Choroid plexus epithelial cell (primary cell): ENCODE measurements at regions not wholly inside any gene's neighbourhood (a gene's known extent, or its start where the extent isn't known, plus 50 kb on each side); places are given as distances from the start of the nearest gene placed in this dataset.

Experiments
- DNase-seq: peaks from one replicate; pipeline ENCODE4 v3.0.0-alpha.2; 2010; ENCODE audit warnings: low read depth
- H3K4me3 ChIP-seq: 2 replicates; pipeline ENCODE4 v1.5.1; 2011; ENCODE audit warnings: low read depth, mild to moderate bottlenecking, control low read depth, low read length, moderate library complexity
- CTCF ChIP-seq: conservative IDR thresholded peaks from 2 replicates; pipeline ENCODE4 v1.5.1; 2011; ENCODE audit warnings: low read depth, mild to moderate bottlenecking, control low read depth, inconsistent platforms, low read length, moderate library complexity

GRCh38 chr10:78588194-78588811, 480.5 kb upstream of the ZMIZ1 start:
- no peak overlapping the region for H3K4me3 ChIP-seq
- DNase-seq: peak; percentile 7
- TF ChIP-seq CTCF: no peak

DNA sequence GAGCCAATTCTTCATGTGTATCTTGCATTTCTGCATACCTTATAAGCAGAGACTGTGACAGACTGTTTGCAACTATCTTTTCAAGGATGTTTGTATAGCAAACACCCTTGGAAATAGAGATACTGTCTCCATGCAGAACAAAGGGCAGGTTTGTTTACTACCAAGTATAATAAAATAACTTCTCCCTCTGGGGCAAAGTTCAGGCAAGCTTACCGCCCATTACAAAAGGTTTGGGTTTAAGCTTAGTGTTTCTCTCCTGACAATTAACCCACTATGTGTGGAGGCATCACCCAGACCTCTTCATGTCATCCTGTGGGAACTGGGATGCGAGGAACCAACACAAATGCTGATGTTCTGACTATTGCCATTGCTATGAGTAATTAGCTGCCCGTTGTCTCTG, 479.1 kb upstream of the ZMIZ1 start:
- TF ChIP-seq CTCF: no peak
- DNase-seq: no peak
- H3K4me3 ChIP-seq: no peak overlapping the region

DNA sequence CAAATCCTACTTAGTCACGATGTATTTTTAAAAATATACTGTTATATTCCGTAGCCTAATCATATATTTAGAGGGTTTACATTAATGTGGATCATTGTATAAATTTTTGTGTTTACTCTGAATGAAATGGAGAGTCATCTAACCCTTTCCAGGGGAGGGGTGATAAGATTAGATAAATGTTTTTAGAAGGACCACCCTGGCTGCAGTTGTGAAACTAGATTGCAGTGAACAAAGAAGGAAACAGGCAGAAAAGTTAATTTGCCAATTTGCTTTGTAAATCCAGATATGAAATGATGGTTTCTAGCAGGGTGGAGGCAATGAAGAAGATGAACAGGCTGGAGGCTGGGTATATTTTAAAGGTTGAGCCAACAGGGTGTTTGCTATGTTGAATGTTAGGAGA, 477.7 kb upstream of the ZMIZ1 start:
- DNase-seq: no peak
- H3K4me3 ChIP-seq: no peak overlapping the region
- TF ChIP-seq CTCF: no peak

GRCh38 chr10:78594559-78595268, 474.1 kb upstream of the ZMIZ1 start:
- no peak for DNase-seq
- H3K4me3 ChIP-seq: no peak overlapping the region
- no peak for TF ChIP-seq CTCF

DNA sequence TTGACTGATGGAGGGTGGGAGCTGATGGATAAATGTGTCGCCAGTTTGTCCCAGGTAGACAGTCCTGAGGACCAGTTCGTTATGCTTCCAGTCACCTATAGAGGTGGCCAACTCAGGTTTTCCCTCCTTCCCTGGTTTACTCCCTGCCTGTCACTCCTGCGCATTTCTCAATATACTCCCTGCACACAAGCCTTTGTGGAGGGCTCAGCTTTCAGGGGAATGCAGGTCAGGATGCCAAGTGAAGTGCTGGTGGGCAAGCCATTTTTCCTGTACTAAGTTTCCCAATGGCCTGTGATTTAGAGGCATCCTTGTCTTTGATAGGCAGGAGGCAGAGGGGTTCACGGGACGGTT, 473.5 kb upstream of the ZMIZ1 start:
- TF ChIP-seq CTCF: no peak
- H3K4me3 ChIP-seq: no peak overlapping the region

DNA sequence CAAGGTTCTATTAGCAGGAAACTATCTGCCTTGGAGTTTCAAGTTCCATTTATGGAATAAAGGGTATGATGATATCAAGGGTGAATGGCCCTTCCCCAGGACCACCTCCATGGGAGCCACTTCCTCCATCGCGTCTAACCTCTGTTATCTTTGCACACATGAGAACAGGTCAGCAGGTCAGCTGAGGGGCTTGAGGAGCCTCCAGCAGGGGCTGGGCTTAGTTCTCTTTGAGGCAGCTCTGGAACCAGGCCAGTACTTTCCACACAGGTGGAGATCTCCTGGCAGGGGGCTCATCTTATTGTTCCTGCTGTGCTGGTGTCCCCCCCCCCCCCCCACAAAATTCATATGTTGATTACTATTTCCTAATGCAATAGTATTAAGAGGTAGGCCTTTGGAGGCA, 472.2 kb upstream of the ZMIZ1 start:
- no peak for TF ChIP-seq CTCF
- H3K4me3 ChIP-seq: no peak overlapping the region
- no peak for DNase-seq

More for the DNA sequence above, 473.5 kb upstream of the ZMIZ1 start:
- no peak for DNase-seq

GRCh38 chr10:78597796-78598555, 470.8 kb upstream of the ZMIZ1 start:
- no peak overlapping the region for H3K4me3 ChIP-seq
- DNase-seq: no peak
- no peak for TF ChIP-seq CTCF
